ENCODE measurements at regions not wholly inside any gene's neighbourhood (a gene's known extent, or its start where the extent isn't known, plus 50 kb on each side); places are given as distances from the start of the nearest gene placed in this dataset.

DNA sequence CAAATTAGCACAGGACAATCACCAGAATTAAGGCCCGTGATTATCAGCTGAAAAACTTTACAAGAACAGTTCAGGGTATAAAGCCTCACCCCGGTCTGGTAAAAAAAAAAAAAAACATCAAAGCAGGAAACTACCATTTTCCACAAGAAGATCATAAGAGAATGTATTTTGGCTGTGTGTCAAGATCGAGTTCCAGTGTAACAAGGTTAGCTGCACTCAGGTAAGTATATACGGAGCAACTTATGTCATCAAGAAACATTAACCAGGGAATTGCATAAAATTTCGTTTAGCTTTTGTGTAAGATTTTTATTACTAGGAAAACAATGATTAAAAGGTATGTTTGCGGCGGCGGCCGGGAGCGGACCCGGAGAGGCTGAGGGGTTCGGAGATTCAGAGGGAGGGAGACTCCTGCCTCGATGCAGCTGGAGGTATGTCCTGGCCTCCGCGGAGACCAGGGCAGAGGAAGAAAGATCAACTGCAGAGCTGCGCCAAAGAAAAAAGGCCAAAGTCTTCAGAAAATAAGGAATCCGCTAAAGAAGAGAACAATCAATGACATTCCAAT, 533.8 kb upstream of the CNTNAP2 start:
- H2BK15ac ChIP-seq (ENCODE audit: low read depth, low read length): no peak overlapping the region
- no peak overlapping the region for H3K14ac ChIP-seq (replicated peaks; ENCODE audit: low read depth, low read length)
- H3K56ac ChIP-seq (ENCODE audit: extremely low read depth, insufficient read depth, low read length): no peak overlapping the region
- no peaks in the 10 kb centered on the region for H3K4me1 ChIP-seq (ENCODE audit: control insufficient read depth, insufficient read depth, low read length)
- H3K9ac ChIP-seq (ENCODE audit: low read depth, low read length): no peak overlapping the region
- intact Hi-C loops (cut with micrococcal nuclease): no loop called here
- DNase-seq (no peak), ATAC-seq (ENCODE audit: low read depth) (no peak)
- H3K9me3 ChIP-seq (ENCODE audit: control insufficient read depth, insufficient read depth, low read length): peaks cover 3% of the 10 kb centered on the region
- H2BK120ac ChIP-seq (ENCODE audit: low read depth, low read length): no peak overlapping the region
- H3K4me3 ChIP-seq (ENCODE audit: insufficient read depth, low read depth, low read length): no peak overlapping the region
- H2BK20ac ChIP-seq (ENCODE audit: low read depth, low read length): no peak overlapping the region
- in situ Hi-C loops (cut with MboI; ENCODE audit: low sequenced_read_pairs): no loop called here
- no peak overlapping the region for H3K4ac ChIP-seq (ENCODE audit: low read depth, low read length)
- dilution Hi-C loops (cut with HindIII; ENCODE audit: low sequenced_read_pairs, unreplicated experiment): no loop called here
- no peak overlapping the region for H2BK5ac ChIP-seq (ENCODE audit: low read depth, low read length, poor library complexity, severe bottlenecking)
- H4K5ac ChIP-seq (ENCODE audit: low read depth, low read length): no peak overlapping the region
- no peaks in the 10 kb centered on the region for H4K20me1 ChIP-seq (ENCODE audit: insufficient read depth, low read length)
- WGBS, 2 experiments (ENCODE audit: extremely low coverage in 2 of 2, insufficient read length in 1 of 2): 100% methylated on average over 1 of the region's 17 CpGs; no CpG with 5 or more reads in 1 of the 2 experiments
- no peak overlapping the region for H2AFZ ChIP-seq (replicated peaks; ENCODE audit: low read length, poor library complexity)
- no peak overlapping the region for H3K18ac ChIP-seq (ENCODE audit: low read depth, low read length)
- no peak overlapping the region for H3K4me2 ChIP-seq (ENCODE audit: low read depth, low read length)
- no peaks in the 10 kb centered on the region for H3K9me1 ChIP-seq (ENCODE audit: insufficient read depth, low read length)
- POLR2A ChIA-PET (ENCODE audit: unreplicated experiment): no interaction called here
- no peak overlapping the region for H4K8ac ChIP-seq (ENCODE audit: low read depth in 2 of 2, low read length in 2 of 2)
- no peaks in the 10 kb centered on the region for H3K79me1 ChIP-seq (ENCODE audit: low read depth in 1 of 2, low read length in 2 of 2)
- H3K36me3 ChIP-seq (ENCODE audit: control insufficient read depth, insufficient read depth, low read length): no peaks in the 10 kb centered on the region
- CTCF ChIA-PET: interaction anchor here (0.7 kb wide), 1 partner anchor 492 kb away, joined by 6 read pairs; no protein-coding TSS in a partner anchor
- no peak overlapping the region for H3K23ac ChIP-seq (ENCODE audit: low read depth, low read length)
- H3K27me3 ChIP-seq (ENCODE audit: control insufficient read depth, insufficient read depth, low read length): no peaks in the 10 kb centered on the region
- no peak overlapping the region for H4K91ac ChIP-seq (ENCODE audit: insufficient read depth, low read depth, low read length)
- BruUV-seq (replicated peaks): no TSS peak
- no peak overlapping the region for H2AK9ac ChIP-seq (replicated peaks; ENCODE audit: low read depth, low read length, poor library complexity)
- TF ChIP-seq MXI1 (IDR thresholded peaks at IDR 0.05; ENCODE audit: borderline replicate concordance, low read depth, low read length): no peak
- no peak overlapping the region for H2AK5ac ChIP-seq (ENCODE audit: low read depth, low read length)
- H3K27ac ChIP-seq (ENCODE audit: insufficient read depth, low read length): no peak overlapping the region

Data from IMR-90 (cell line).